HG02798 (cell line): ENCODE measurements at regions not wholly inside any gene's neighbourhood (a gene's known extent, or its start where the extent isn't known, plus 50 kb on each side); places are given as distances from the start of the nearest gene placed in this dataset.

Experiments used
- ATAC-seq: cut with Tn5 transposase; IDR thresholded peaks from one replicate; pipeline ENCODE4 v1.9.1; 2021; ENCODE audit warnings: mild to moderate bottlenecking; ENCODE audit not compliant: unreplicated experiment, poor library complexity

DNA sequence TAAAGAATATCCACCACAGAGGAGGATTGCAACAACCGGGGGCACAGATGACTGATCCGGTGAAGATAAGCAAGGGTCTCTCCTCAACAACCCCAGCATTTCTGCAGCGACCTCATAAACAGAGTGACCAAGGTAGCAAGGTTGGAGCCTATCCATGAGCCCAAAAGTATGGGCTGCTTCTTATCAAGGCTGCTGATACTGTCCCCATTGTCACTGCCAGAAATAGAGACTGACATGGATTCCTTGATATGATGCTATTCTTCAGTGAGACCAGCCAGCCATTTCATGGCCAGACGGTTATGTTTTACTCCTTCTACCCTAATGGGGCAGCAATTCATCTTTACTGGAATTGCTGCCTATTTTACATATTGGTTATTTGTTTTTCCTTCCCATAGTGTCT is 61.9 kb upstream of the ARHGAP5 start:
- no peak for ATAC-seq

- ATAC-seq, result no peak
Observed at GRCh38 chr14:32017587-32017986, 59.5 kb upstream of the ARHGAP5 start.

- no peak for ATAC-seq
Observed at GRCh38 chr14:32018391-32019092, 58.6 kb upstream of the ARHGAP5 start.

DNA sequence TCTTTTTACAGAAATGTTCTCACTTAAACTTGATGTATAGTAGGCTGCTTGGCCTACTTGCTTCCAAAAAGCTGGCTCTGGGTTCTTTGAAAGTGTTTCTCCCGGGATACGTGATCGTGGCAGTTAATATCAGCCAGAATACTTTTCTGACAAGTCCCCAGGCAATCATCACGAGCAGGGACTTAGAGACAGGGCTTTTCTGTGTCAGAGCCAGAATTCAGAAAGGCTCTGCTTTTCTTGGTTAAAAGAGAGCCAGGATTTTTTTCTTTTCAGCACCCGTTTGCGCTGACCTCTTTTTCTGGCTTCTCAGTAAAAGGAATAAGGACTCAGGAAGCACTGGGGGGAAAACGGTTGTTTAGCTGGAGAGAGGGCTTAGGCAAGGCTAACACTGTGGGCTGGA is 57.8 kb upstream of the ARHGAP5 start:
- ATAC-seq, result no peak

- no peak for ATAC-seq
Observed at GRCh38 chr14:32020882-32021281, 56.2 kb upstream of the ARHGAP5 start.

DNA sequence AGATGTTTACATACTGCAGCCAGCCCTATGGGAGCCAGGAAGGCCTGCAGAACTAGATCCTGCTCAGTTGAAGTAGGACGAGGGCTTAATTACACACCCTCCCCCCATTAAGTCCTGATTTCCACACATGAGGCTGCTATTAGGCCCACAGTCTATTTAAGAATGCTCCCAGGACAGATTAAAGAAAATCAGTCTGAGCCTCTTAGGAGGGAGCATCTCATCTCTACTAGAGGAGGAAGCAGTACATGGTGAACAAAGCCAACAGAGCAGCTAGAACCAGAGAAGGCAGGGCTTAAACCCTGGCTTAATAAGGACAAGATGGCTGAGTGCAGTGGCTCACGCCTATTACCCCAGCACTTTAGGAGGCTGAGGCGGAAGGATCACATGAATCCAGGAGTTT is 55.8 kb upstream of the ARHGAP5 start:
- ATAC-seq, result no peak

DNA sequence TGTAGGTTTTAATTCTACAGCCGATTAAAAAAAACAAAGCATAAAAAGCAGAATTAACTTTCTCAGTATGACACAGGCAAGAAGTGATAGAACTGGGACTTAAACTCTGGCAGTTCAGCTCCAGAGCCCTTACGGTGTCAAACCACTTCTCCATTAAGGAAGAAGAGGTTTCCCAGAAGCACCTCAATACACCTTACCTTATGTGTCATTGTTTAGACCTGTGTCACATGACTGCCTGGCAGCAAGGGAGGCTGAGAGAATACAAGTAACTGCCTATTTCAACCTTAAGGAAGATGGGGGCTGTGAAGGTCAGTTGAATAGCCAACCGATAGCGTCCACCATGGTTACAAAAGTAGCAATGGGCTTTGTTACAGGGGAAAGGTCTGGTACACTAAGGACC is 54.6 kb upstream of the ARHGAP5 start:
- no peak for ATAC-seq

DNA sequence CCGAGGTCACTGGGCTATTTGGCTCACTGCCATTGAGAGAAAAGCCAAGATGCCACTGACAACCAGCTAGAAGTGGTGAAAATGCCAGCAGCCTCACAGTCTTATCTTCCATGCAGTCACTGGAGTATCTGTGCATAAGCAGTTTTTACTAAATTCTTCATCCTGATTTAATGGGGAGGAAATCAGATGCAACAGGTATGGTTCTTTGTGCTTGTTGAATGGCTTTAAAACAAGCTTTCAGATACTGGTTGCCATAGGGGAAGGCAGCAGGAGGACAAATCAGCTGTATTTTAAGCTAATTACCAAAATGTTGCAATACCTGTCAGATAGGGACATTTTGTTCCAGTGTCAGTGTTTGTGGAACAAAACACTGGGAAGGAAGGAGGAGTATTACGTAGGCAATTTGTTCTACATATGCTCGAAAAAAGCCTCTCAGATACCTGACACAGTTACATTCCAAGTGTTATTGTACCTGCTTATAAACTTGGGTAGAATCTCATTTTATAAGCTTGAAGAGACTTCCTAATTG is 54.1 kb upstream of the ARHGAP5 start:
- ATAC-seq, result no peak

DNA sequence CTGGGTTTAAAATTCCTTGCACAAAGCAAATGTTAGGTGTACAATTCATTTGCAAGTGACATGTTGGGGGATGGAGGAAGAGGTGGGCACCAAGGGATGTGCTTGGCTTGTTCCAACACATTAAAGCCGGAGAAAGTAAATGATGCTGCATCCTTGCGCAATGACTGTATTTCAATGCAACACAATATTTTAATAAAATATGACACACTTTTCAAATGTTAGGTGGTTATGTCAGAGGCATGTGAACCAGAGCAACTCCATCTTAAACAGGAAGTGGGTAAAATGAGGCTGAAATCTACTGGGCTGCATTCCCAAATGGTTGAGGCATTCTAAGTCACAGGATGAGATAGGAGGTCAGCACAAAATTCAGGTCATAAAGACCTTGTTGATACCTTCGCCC is 53.6 kb upstream of the ARHGAP5 start:
- no peak for ATAC-seq

GRCh38 chr14:32027255-32027939 is 49.7 kb upstream of the ARHGAP5 start:
- ATAC-seq, result no peak
